Calu3 (cell line): ENCODE measurements at regions not wholly inside any gene's neighbourhood (a gene's known extent, or its start where the extent isn't known, plus 50 kb on each side); places are given as distances from the start of the nearest gene placed in this dataset.
"Not testable (repeated sequence)": the region's sequence is repeated elsewhere in the genome, so short reads cannot be mapped to it uniquely, and the experiment has no call there.

Source experiments
- BruUV-seq: library from RNA; stranded (reverse); fragments of 400-500 nt; replicated peaks from 2 replicates; lab custom pipeline; 2021; lab: Mats Ljungman, UMichigan
- CTCF ChIA-PET: fragments of 300-600 bp; sonication (Branson Sonifier 250); formaldehyde crosslinking; loops from one replicate; lab custom pipeline; 2022; ENCODE audit warnings: antibody characterized with exemption; lab: Charles Lee
- DNase-seq: peaks from one replicate; pipeline ENCODE4 v3.0.0; 2022
- H3K27ac Mint-ChIP-seq: one replicate; pipeline ENCODE4 v1.8.0; 2022; ENCODE audit warnings: mixed read lengths; ENCODE audit not compliant: unreplicated experiment
- H3K27me3 Mint-ChIP-seq: one replicate; pipeline ENCODE4 v1.8.0; 2022; ENCODE audit warnings: mixed read lengths; ENCODE audit not compliant: unreplicated experiment
- H3K36me3 Mint-ChIP-seq: one replicate; pipeline ENCODE4 v1.8.0; 2022; ENCODE audit warnings: mild to moderate bottlenecking, moderate library complexity, mixed read lengths; ENCODE audit not compliant: insufficient read depth, unreplicated experiment
- H3K4me1 Mint-ChIP-seq: one replicate; pipeline ENCODE4 v1.8.0; 2022; ENCODE audit warnings: mild to moderate bottlenecking, low read depth, mixed read lengths; ENCODE audit not compliant: unreplicated experiment
- H3K4me3 Mint-ChIP-seq: one replicate; pipeline ENCODE4 v1.8.0; 2022; ENCODE audit warnings: mild to moderate bottlenecking, low read depth, moderate library complexity, mixed read lengths; ENCODE audit not compliant: unreplicated experiment
- H3K9me3 Mint-ChIP-seq: one replicate; pipeline ENCODE4 v1.8.0; 2022; ENCODE audit warnings: low read depth, mixed read lengths; ENCODE audit not compliant: unreplicated experiment
- intact Hi-C: fragments of 100-400 bp; cut with micrococcal nuclease; formaldehyde crosslinking; loops from one replicate; pipeline ENCODE4 v1.10.0; 2022; ENCODE audit not compliant: unreplicated experiment
- TF ChIP-seq, protein P1 (sequence below): fragments of 200-600 bp; IDR thresholded peaks from one replicate; pipeline ENCODE4 v1.8.0; 2022; ENCODE audit warnings: antibody characterized with exemption; ENCODE audit not compliant: unreplicated experiment

DNA sequence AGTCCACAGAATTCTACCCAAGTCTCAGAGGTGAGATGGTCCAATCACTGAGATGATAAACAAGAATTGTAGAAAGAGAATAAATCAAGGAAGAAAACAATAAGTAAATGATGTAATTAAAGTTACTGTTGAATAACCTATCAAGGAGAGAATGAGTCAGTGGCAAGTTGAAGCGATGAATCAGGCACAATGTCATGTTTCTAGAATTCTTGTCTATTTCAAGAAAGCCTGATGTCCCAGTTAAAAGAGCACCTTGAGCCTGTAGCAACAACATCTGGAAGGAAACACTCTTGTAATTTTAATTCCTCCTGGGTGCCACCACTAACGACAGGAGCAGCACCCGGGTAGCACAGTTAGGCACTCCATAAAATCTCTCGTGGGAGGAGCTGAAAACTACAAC, 67.9 kb upstream of the SLC35C1 start:
- BruUV-seq: no TSS peak
- TF ChIP-seq, protein P1, sequence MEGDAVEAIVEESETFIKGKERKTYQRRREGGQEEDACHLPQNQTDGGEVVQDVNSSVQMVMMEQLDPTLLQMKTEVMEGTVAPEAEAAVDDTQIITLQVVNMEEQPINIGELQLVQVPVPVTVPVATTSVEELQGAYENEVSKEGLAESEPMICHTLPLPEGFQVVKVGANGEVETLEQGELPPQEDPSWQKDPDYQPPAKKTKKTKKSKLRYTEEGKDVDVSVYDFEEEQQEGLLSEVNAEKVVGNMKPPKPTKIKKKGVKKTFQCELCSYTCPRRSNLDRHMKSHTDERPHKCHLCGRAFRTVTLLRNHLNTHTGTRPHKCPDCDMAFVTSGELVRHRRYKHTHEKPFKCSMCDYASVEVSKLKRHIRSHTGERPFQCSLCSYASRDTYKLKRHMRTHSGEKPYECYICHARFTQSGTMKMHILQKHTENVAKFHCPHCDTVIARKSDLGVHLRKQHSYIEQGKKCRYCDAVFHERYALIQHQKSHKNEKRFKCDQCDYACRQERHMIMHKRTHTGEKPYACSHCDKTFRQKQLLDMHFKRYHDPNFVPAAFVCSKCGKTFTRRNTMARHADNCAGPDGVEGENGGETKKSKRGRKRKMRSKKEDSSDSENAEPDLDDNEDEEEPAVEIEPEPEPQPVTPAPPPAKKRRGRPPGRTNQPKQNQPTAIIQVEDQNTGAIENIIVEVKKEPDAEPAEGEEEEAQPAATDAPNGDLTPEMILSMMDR: no peak
- no peak overlapping the region for H3K4me3 Mint-ChIP-seq
- H3K27ac Mint-ChIP-seq: no peak overlapping the region
- CTCF ChIA-PET: no interaction called here
- peaks cover 59% of the 10 kb centered on the region for H3K27me3 Mint-ChIP-seq
- H3K9me3 Mint-ChIP-seq: no peaks in the 10 kb centered on the region
- DNase-seq: no peak
- no peaks in the 10 kb centered on the region for H3K4me1 Mint-ChIP-seq
- intact Hi-C loops: no loop called here
- H3K36me3 Mint-ChIP-seq: no peaks in the 10 kb centered on the region

DNA sequence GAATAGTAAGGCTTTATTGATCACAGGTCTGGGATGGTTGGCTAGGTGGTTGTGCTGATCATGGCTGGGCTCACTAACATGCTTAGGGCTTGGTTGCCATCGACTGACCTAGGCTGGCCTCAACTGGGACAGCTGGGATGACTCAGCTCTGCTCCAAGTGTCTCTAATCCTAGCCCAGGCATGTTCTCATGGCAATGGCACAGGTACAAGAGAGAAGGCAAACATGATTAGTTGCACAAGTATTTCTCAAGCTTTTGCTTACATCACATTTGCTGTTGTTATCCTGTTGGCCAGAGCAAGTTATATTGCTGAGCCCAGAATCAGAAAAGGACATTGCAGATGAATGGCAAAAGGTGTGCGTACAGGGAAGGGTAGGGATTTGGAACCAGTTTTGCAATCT, 68.5 kb upstream of the SLC35C1 start:
- H3K27ac Mint-ChIP-seq: no peak overlapping the region
- BruUV-seq: no TSS peak
- no peaks in the 10 kb centered on the region for H3K36me3 Mint-ChIP-seq
- intact Hi-C loops: no loop called here
- TF ChIP-seq, protein P1: no peak
- H3K4me3 Mint-ChIP-seq: no peak overlapping the region
- no peaks in the 10 kb centered on the region for H3K9me3 Mint-ChIP-seq
- CTCF ChIA-PET: interaction anchor here (0.7 kb wide), 1 partner anchor 35 kb away, joined by 3 read pairs; no protein-coding TSS in a partner anchor
- no peak for DNase-seq
- peaks cover 53% of the 10 kb centered on the region for H3K27me3 Mint-ChIP-seq
- no peaks in the 10 kb centered on the region for H3K4me1 Mint-ChIP-seq

DNA sequence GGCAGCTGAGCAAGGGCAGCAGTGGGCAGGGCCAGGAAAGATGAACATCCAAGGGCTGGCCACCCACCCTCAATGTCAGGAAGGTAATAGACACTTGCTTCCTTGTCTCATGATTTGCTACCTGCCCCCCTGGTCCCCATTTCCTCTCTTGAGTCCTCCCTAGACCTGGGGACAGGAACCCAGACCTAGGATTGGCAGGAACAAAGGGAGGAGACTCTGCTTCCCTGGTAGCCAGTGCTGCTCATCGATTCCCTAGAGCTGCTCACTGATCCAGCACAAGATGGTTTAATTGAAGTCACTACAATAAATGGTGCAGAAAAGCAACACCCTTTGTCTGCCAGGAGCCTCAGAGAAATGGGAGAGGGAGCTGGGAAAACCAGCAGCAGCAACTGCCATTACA, 67.8 kb upstream of the CHST1 start:
- CTCF ChIA-PET: no interaction called here
- no peaks in the 10 kb centered on the region for H3K36me3 Mint-ChIP-seq
- no TSS peak for BruUV-seq
- no peak overlapping the region for H3K4me3 Mint-ChIP-seq
- intact Hi-C loops: no loop called here
- TF ChIP-seq, protein P1: no peak
- no peak for DNase-seq
- no peak overlapping the region for H3K27ac Mint-ChIP-seq
- H3K4me1 Mint-ChIP-seq: no peaks in the 10 kb centered on the region
- no peaks in the 10 kb centered on the region for H3K9me3 Mint-ChIP-seq
- peaks cover 66% of the 10 kb centered on the region for H3K27me3 Mint-ChIP-seq

DNA sequence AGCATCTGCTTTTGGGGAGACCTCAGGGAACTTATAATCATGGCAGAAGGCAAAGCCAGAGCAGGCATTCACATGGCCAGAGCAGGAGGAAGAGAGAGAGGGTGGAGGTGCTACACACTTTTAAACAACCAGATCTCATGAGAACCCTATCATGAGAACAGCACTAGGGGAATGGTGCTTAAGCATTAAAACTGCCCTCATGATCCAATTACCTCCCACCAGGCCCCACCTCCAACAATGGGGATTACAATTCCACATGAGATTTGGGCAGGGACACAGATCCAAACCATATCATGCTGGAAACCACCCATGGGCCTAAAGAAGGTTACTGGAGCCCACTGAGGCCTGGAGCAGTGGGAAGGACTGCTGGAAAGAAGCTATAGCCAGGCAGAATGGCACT, 66.9 kb upstream of the CHST1 start:
- Mint-ChIP-seq H3K4me3 (no peak overlapping the region), H3K36me3 (no peaks in the 10 kb centered on the region), H3K27me3 (peaks cover 73% of the 10 kb centered on the region), H3K27ac (no peak overlapping the region), H3K9me3 (no peaks in the 10 kb centered on the region), H3K4me1 (no peaks in the 10 kb centered on the region)
- no TSS peak for BruUV-seq
- TF ChIP-seq, protein P1: no peak
- DNase-seq: no peak
- CTCF ChIA-PET: no interaction called here
- intact Hi-C loops: no loop called here

DNA sequence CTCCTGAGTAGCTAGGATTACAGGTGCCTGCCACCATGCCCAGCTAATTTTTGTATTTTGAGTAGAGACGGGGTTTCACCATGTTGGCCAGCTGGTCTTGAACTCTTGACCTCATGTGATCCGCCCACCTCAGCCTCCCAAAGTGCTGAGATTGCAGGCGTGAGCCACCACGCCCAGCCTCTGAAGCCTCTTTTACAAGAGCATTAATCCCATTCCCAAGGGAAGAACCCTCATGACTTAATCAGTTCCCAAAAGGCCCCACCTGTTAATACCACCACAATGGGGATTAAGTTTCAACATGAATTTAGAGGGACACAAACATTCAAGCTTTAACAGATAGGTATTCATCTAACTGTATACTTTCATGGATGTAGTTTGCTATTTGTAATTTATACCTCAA, 65.7 kb upstream of the CHST1 start:
- H3K36me3 Mint-ChIP-seq, H3K4me3 Mint-ChIP-seq, H3K27ac Mint-ChIP-seq, DNase-seq, BruUV-seq, intact Hi-C loops, H3K9me3 Mint-ChIP-seq, CTCF ChIA-PET, H3K4me1 Mint-ChIP-seq: not testable (repeated sequence)
- H3K27me3 Mint-ChIP-seq: peaks cover 73% of the 10 kb centered on the region
